LNCAP (cell line): ENCODE measurements at regions not wholly inside any gene's neighbourhood (a gene's known extent, or its start where the extent isn't known, plus 50 kb on each side); places are given as distances from the start of the nearest gene placed in this dataset.

ENCODE experiments used
- TF ChIP-seq, protein P1 (sequence below): fragments of 450-650 bp; IDR thresholded peaks from 2 replicates; pipeline ENCODE4 v1.5.1; 2017; ENCODE audit warnings: mild to moderate bottlenecking

DNA sequence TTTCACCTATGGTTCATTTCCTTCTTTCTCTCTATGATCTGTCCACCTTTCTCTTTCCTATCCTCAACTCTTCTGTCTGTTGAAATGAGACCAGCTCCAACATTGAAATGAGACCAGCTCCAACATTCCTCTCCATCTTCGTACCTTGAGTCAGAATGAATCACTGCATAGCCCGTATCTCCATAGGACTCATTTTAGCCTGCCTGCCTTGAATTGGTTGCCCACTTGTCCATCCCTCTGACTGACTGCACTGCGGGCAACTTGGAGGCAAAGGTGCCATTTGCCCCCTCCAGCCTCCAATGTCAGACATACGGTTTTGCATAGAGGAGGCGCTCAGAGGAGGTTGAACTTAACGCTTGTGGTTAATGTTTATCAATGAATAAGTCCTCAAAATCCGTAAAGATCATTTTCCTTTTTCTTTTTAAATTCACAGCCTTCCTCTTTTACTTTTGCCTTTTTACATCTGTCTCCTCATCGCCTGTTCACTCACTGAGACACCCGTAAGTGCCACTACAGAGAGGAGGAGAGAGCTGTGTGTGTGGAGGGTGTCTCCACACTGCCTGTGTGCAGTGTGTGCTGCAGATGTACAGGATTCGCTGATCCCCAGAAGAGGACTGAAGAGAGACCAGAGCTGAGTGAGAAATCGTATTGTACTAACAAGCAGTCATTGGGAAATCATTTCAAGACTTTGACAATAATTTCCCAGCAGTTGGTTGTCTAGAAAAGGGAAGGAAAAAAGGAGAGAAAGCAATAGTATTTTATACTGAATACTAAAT is 579.6 kb upstream of the MAP3K7 start:
- TF ChIP-seq, protein P1, sequence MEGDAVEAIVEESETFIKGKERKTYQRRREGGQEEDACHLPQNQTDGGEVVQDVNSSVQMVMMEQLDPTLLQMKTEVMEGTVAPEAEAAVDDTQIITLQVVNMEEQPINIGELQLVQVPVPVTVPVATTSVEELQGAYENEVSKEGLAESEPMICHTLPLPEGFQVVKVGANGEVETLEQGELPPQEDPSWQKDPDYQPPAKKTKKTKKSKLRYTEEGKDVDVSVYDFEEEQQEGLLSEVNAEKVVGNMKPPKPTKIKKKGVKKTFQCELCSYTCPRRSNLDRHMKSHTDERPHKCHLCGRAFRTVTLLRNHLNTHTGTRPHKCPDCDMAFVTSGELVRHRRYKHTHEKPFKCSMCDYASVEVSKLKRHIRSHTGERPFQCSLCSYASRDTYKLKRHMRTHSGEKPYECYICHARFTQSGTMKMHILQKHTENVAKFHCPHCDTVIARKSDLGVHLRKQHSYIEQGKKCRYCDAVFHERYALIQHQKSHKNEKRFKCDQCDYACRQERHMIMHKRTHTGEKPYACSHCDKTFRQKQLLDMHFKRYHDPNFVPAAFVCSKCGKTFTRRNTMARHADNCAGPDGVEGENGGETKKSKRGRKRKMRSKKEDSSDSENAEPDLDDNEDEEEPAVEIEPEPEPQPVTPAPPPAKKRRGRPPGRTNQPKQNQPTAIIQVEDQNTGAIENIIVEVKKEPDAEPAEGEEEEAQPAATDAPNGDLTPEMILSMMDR: no peak

DNA sequence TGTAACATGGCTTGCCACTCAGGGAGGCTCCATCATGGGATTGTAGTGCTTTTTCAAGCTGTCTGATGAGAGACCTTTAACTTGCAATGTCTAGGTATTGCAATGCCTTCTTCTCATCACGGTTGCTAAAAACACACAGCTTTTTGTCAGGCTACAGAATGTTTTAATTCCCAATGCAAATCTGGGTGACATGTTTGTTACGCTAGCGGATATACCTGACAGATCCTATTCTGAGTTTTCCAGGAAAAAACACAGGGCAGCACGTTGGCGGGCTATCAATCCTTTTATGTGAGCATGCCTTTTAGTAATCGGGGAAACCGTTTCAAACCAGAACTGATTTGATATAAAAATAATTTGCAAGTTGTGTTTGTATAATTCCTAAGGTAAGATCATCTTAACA is 577.2 kb upstream of the MAP3K7 start:
- TF ChIP-seq, protein P1: no peak

DNA sequence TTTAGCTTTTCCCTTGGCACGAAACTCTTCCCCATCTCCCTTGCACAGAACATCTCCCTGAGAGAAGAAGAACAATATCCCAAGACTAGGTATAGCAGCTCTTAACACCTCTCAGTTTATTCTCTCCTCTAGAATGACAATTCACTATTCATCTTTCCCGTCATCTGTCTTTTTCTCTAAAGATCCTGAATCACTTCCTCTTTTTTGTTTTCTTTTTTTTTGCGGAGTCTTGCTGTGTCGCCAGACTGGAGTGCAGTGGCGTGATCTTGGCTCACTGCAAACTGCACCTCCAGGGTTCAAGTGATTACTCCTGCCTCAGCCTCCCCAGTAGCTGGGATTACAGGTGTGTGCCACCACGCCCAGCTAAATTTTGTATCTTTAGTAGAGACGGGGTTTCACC is 574.4 kb upstream of the MAP3K7 start:
- TF ChIP-seq, protein P1: no peak

DNA sequence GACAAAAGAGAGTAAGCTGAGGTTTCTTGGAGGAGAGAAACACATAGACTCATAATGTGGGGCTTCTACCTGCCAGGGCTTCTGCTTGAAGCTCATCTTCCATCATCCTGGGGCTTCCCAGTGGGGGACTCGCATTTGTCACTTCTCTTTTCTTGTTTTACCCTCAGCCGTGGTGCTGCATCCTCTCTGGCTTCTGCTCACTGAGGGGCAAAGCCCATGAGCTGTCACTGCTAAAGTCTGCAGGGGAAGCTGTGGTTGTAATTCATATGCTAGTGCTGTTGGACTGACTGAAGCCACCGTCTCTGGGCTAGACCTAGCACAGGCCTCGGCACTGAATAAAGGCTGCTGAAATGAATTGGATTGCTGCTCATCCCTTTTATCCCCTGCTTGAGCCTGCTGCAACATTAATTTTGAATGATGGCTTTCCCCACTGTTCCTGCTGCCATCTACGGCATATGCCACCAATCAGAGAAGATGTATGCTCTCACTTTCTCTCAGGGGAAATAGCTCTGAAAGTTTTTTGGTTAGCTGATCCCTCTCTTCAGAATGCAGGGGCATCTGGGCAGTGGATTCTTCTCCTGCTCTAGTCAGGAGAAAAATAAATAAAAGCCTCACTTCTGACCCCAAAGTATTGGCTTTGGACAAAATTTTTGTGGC is 568.4 kb upstream of the MAP3K7 start:
- TF ChIP-seq, protein P1: no peak

DNA sequence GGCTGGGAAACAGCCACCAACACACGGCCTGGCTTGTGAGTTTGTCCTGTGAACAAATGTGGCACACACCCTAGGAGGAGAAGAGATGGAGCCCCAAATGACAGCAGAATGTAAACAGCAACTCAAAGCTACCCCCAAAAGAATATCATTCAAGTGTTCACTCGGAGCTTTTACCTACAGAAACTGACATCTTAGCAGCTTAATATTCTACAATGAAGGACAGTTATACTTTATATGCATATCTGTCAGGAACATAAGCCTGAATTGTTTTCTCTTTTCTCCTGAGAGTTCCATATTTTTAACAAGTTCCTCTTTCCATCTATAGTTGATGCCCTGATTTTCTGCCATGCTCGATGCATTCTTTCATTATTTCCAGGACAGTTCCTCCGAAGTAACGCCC is 566.0 kb upstream of the MAP3K7 start:
- TF ChIP-seq, protein P1: no peak

DNA sequence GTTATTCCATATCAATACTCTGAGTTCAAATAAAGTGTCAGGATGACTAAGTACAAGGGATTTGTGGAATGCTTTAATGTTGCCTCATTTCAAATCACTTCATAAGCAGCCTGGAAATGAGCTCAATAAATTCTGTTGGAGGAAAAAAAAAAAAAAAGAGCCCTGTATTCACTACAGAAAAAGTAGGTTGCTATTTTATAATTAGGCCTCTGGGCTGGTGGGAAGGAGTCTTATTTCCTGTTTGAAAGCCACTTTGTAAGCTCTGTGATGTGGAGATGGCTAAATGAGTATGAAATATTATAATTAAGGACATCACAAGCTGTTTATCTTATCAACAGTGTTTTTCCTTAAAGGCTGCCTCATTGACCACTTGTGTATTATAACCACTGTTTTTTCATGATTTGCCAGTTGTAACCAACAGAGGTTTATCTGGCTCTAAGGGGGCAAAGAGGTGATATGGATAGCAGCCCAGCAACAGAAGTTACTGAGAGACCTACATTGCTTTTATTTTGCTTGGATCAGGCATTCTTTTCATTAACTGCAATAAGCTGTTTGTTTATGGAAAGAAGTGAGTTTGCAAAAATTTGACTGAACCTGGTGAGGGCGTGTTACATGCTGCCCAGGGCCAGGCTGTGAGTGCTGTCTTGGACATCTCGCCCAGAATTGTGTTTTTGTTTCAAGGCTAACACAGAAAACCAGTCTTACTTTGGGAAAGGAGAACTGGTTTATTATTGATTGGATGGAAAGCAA is 563.3 kb upstream of the MAP3K7 start:
- TF ChIP-seq, protein P1: no peak

DNA sequence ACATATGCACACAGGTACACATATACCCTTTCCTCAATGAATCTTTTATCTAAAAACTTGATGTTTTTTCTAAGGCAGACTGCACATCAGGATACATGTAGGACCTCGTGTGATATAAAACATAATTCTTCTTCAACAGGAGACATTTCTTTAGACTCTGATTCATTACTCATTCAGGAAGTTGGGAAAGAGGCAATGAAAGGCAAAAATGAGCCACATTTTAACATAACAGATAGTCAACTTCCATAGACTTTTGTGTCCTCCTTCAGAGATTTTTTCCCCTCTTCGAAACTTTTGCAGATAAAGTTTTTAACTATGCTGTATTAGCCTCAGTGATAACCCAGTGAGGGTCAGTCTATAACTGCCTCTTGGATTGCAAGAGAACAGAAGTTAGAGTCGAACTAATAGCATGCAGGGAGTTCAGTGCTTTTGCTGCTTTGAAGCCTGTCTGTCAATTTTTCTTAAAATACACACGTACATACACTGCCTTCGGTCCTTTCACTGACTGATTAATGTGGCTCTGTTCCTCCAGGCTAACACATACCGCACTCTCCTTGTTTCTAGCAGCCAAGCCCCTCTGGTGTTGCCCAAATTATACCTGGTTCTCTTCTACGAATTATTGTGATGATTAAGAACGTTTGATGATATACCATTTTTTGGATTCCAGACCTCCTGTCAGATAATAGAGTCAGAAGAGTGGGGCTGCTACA is 562.5 kb upstream of the MAP3K7 start:
- TF ChIP-seq, protein P1: no peak
